Suppressor macrophage treated with lipopolysaccharide for 1 hour (primary cell): ENCODE measurements at regions not wholly inside any gene's neighbourhood (a gene's known extent, or its start where the extent isn't known, plus 50 kb on each side); places are given as distances from the start of the nearest gene placed in this dataset.
"Not testable (repeated sequence)": the region's sequence is repeated elsewhere in the genome, so short reads cannot be mapped to it uniquely, and the experiment has no call there.

ENCODE experiments used
- DNase-seq, 3 donors: peaks; one replicate each; pipeline ENCODE4 v3.0.0-alpha.2; 2020 to 2022

DNA sequence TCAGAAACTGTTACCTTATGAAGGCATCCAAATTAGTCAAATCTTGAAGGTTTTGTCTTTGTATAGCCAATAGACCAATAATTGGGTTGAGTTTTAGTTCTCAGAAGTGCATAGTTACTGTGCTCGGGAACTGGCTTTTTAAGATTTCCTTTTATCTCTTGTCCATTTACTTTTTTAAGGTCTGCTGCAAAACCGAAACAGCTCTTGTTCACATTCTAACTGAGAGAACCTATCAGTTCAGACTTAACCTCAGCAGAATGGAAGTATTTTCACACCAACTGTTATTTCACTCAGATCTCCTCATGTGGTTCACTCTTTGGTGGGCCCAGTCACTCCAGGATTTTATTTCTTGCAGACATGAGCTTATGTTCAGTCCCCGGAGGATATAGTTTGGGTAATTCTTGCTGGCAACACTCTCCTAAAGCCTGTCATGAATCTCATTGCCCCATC is 55.5 kb downstream of the TPBG start:
- DNase-seq, result no peak

GRCh38 chr6:82419859-82420258 is 56.2 kb downstream of the TPBG start:
- DNase-seq, result no peak

DNA sequence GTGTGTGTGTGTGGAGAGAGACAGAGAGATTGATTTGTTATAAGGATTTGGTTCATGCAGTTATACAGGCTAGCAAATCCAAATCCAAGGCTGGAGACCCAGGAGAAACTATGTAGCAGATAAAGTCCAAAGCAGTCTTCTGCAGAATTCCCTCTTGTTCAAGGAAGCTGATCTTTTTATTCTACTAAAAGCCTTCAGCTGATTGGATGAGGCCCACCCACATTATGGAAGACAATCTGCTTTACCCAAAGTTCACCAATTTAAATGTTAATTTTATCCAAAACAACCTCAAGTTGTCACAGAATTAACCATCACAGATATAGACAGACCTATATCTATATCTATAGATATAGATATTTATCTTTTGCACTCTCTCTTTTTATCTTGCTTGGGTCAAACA is 67.0 kb downstream of the TPBG start:
- DNase-seq, result no peak

GRCh38 chr6:82436740-82437139 is 73.1 kb downstream of the TPBG start:
- DNase-seq, result no peak

DNA sequence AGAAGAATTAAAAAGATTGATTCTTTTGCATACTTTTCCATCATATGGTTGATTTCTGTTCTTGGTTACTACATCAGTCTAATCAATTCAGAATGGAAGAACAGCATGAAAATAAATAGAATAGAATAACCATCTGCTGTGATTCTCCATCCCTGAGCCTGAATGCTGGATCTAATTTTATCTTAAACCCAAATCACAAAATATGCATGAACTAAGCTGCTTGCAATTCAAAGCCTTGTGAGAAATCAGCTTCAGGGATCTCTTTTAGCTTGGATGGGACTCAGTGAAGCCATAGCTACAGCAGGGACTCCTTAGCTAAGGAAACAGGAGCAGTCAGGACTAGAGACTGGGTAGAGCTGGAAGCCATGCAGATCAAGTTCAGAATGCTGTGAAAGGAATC is 74.1 kb downstream of the TPBG start:
- DNase-seq, result no peak

- DNase-seq, result no peak
These were observed 77.6 kb downstream of the TPBG start for GRCh38 chr6:82441047-82441855.

DNA sequence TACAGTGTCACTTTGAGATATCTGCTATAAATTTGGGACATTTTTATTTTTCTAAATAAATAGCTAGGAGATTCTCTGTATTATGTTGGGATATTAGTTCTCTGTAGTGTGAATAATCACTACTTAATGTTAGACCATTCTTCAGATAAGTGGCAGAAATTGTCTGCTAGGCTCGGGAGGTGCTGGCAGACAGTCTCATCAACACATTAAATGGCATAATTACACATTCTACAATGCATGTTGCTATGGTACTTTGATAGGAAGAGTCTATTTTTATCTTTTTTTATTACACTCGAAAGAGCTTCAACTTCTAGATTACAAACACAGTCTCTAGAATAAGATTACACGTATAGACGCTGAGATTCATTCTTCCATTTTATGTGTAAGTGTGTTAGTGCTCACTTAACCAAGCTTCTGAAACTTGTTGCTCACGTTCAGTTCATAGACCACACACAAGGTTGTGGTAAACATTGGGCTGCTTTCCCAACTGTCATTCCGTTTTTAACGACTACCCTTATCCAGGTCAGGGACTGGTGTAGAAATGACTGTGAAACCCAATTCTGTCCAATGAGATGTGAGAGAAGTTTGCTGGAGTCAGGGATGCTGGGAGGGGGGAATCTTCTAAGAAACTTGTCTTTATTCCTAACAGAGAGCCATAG is 78.6 kb downstream of the TPBG start:
- DNase-seq, result no peak

GRCh38 chr6:82458147-82458546 is 94.5 kb downstream of the TPBG start:
- DNase-seq, result peak in 1 of 3 donors; percentile 13

DNA sequence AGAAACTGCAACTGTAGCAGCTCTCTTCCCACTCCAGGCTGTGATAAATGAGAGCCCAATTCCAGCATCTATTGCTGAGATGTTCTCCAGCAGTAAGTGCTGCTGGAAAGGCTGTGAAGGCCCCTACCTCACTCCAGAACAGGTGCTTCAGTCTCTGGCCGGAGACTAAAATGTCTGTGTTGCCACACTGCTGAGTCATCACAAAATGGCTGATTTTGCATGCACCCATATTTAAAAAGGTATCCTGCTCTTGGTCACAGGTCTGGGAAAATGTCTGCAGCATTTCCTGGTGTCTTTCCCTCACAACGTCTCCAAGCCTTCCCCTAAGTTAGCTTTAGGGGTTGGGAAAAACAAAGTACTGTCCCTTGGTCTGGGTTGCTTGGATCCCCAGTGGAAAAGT is 95.1 kb downstream of the TPBG start:
- DNase-seq, result peak in 1 of 3 donors; percentile 3

DNA sequence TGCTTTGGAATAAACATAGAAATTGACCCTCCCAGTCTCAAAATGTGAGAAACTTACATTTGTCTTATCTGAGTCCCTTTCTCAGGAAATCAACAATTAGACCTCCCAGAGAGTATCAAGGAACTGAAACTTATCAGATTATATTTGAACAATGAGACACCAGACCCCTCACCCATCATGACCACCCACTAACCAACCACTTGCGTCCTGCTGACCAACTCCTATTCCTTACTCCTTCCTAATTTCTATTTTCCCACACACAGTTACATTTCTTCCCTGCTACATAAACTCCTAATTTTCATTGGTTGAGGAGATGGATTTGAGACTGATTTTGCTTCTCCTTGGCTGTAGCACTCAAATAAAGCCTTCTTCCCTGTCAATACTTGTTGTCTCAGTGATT is 97.9 kb downstream of the TPBG start:
- no peak for DNase-seq

- no peak for DNase-seq
These were observed 103.7 kb downstream of the TPBG start for GRCh38 chr6:82467338-82467737.

- DNase-seq, result not testable (repeated sequence)
These were observed 106.5 kb downstream of the TPBG start for GRCh38 chr6:82470123-82470522.

DNA sequence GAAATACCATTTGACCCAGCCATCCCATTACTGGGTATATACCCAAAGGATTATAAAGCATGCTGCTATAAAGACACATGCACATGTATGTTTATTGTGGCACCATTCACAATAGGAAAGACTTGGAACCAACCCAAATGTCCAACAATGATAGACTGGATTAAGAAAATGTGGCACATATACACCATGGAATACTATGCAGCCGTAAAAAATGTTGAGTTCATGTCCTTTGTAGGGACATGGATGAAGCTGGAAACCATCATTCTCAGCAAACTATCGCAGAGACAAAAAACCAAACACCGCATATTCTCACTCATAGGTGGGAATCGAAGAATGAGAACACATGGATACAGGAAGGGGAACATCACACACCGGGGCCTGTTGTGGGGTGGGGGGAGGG is 111.5 kb downstream of the TPBG start:
- DNase-seq, result not testable (repeated sequence)

DNA sequence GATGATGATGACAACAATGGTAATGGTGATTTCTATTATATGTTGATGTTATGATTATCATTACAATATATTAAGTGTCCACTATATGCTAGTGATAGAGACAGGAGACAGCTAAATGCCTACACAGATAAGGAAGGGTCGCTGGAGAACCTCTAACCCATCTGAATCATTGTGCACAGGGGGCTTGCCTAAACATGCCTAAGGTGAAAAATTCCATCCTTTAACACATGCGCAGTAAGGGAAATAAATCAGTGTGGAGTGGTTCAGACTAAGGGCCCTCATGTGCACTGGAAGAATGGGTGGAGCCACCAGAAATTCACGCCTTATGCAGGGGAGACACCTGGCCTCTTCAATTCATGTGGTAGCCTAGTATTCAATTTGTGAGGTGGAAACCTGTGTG is 120.4 kb downstream of the TPBG start:
- no peak for DNase-seq

DNA sequence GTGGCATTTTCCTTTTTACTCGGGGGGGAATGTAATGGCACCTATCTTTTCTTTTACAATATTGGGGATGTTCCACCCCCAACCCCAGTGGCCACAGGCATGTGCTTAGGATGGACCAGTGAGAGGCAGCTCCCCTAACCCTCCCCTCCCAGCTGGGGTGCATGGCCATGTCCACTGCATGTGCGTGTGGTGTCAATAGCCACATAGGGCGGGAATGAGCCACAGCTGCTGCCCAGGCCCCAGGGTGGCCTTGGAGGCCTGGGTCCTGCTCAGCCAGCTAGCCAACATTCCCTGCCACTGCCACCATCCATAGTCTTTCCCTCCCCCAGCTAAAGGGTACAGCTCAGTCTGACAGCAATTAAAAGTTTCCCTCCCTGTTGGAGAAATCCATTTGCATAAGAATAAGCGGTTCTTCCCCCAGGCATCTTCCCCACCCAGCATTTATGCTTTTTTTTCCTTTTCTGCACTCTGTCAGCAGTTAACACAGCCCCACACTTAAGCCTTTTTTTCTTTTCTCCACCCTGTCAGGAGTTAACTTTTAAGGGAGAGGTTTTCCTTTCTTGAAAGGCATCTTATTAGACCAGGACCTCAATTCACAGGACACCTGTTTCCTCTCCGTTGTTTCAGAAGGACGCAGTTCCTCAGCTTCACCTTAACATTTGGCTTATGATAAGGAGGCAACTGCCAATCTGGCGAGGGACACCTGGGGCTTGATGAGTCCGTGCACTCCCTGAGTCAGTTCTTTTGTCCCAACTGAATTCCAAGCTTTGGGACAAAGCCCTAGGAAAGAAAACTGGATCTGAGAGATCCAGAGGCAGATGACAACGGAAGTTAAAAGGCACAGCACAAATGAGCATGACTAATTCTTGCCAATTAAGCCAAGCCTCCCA is 121.4 kb downstream of the TPBG start:
- DNase-seq, result no peak

GRCh38 chr6:82487895-82488294 is 124.3 kb downstream of the TPBG start:
- no peak for DNase-seq

DNA sequence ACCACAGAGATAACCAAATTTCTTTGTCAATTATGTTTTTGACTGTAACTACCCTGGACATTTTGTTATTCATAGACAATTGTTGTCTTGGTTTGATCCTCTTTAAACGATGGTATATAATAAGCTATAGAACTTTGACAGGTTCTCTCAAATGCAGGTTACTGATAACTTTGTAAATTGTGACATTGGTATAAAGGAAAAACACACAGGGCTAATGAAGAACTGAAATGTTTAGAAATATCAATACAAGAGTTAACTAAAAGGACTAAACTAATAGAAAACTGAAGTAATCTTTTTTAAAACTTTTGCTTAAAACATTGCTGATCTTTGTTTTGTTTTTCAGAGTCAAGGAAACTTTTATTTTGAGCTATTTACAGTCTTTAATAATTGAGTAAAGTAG is 124.8 kb downstream of the TPBG start:
- peak in 1 of 3 donors; percentile 9 for DNase-seq

GRCh38 chr6:82492134-82492533 is 128.5 kb downstream of the TPBG start:
- DNase-seq, result no peak

DNA sequence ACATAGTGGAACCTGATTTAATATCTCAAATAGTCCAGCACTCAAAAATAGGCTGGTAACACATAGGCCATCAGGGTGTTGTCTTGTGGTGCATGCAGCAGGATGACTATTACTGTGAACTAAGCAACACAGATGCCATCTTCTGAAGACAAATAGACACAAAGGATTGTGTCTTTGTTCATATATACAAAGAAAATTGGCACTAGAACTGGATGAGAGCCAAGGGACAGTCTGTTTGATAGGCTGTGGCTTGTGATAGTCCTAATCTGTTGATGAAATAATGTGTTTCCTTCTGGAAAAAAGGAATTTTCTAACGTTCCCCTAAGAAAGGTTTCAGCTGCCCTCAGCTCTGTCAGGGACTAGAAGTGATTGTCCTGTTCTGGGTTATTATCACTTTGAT is 129.8 kb downstream of the TPBG start:
- DNase-seq, result no peak

- no peak for DNase-seq
These were observed 130.8 kb downstream of the TPBG start for GRCh38 chr6:82494367-82494766.

DNA sequence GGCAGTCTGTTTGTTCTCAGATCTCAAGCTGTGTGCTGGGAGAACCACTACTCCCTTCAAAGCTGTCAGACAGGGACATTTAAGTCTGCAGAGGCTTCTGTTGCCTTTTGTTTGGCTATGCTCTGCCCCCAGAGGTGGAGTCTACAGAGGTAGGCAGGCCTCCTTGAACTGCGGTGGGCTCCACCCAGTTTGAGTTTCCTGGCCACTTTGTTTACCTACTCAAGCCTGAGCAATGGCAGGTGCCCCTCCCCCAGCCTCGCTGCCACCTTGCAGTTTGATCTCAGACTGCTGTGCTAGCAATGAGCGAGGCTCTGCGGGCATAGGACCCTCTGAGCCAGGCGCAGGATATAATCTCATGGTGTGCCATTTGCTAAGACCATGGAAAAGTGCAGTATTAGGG is 138.3 kb downstream of the TPBG start:
- DNase-seq, result not testable (repeated sequence)

GRCh38 chr6:82506526-82506925 is 142.9 kb downstream of the TPBG start:
- no peak for DNase-seq

GRCh38 chr6:82507112-82507511 is 143.5 kb downstream of the TPBG start:
- DNase-seq, result no peak
